HG03521 (cell line): ENCODE measurements at regions not wholly inside any gene's neighbourhood (a gene's known extent, or its start where the extent isn't known, plus 50 kb on each side); places are given as distances from the start of the nearest gene placed in this dataset.
"Not testable (repeated sequence)": the region's sequence is repeated elsewhere in the genome, so short reads cannot be mapped to it uniquely, and the experiment has no call there.

Source experiments
- ATAC-seq: cut with Tn5 transposase; IDR thresholded peaks from one replicate; pipeline ENCODE4 v1.9.1; 2021; ENCODE audit warnings: mild to moderate bottlenecking, moderate library complexity; ENCODE audit not compliant: unreplicated experiment

GRCh38 chrX:113389846-113390245, 549.2 kb upstream of the AMOT start:
- ATAC-seq, result no peak

GRCh38 chrX:113384628-113385027, 544.0 kb upstream of the AMOT start:
- no peak for ATAC-seq

- not testable (repeated sequence) for ATAC-seq
Observed at GRCh38 chrX:113373421-113373820, 532.8 kb upstream of the AMOT start.

- no peak for ATAC-seq
Observed at GRCh38 chrX:113370006-113370405, 529.4 kb upstream of the AMOT start.

GRCh38 chrX:113369056-113369455, 528.4 kb upstream of the AMOT start:
- ATAC-seq, result no peak

GRCh38 chrX:113353134-113353533, 512.5 kb upstream of the AMOT start:
- ATAC-seq, result no peak

GRCh38 chrX:113330416-113330815, 489.8 kb upstream of the AMOT start:
- no peak for ATAC-seq

GRCh38 chrX:113315927-113316326, 475.3 kb upstream of the AMOT start:
- no peak for ATAC-seq

GRCh38 chrX:113305496-113305895, 464.9 kb upstream of the AMOT start:
- ATAC-seq, result no peak

GRCh38 chrX:113300580-113300979, 459.9 kb upstream of the AMOT start:
- ATAC-seq, result no peak

- no peak for ATAC-seq
Observed at GRCh38 chrX:113297437-113297836, 456.8 kb upstream of the AMOT start.

- ATAC-seq, result no peak
Observed at GRCh38 chrX:113289503-113289902, 448.9 kb upstream of the AMOT start.

- no peak for ATAC-seq
Observed at GRCh38 chrX:113287761-113288160, 447.1 kb upstream of the AMOT start.

GRCh38 chrX:113275804-113276203, 435.2 kb upstream of the AMOT start:
- no peak for ATAC-seq

GRCh38 chrX:113274791-113275190, 434.2 kb upstream of the AMOT start:
- no peak for ATAC-seq

- no peak for ATAC-seq
Observed at GRCh38 chrX:113274345-113274744, 433.7 kb upstream of the AMOT start.

GRCh38 chrX:113269203-113269602, 428.6 kb upstream of the AMOT start:
- no peak for ATAC-seq

- ATAC-seq, result no peak
Observed at GRCh38 chrX:113260474-113260873, 419.8 kb upstream of the AMOT start.

- no peak for ATAC-seq
Observed at GRCh38 chrX:113222305-113222704, 381.7 kb upstream of the AMOT start.

- no peak for ATAC-seq
Observed at GRCh38 chrX:113212052-113212451, 371.4 kb upstream of the AMOT start.

- no peak for ATAC-seq
Observed at GRCh38 chrX:113202601-113203000, 362.0 kb upstream of the AMOT start.

GRCh38 chrX:113195949-113196348, 355.3 kb upstream of the AMOT start:
- no peak for ATAC-seq

GRCh38 chrX:113192418-113192817, 351.8 kb upstream of the AMOT start:
- ATAC-seq, result no peak

- ATAC-seq, result no peak
Observed at GRCh38 chrX:113157496-113157895, 316.9 kb upstream of the AMOT start.
